Right lobe of liver (tissue), 6 donors: ENCODE measurements at regions not wholly inside any gene's neighbourhood (a gene's known extent, or its start where the extent isn't known, plus 50 kb on each side); places are given as distances from the start of the nearest gene placed in this dataset.

ENCODE experiments used
- ATAC-seq, 4 donors: fragments of 200-7000 bp; cut with Tn5 transposase; one replicate each; pipeline ENCODE4 v1.9.1; 2020; ENCODE audit warnings: mild to moderate bottlenecking in 4 of 4, moderate library complexity in 4 of 4
- DNase-seq, 3 donors: peaks; one replicate each; pipeline ENCODE4 v3.0.0-alpha.2; 2020
- H3K27ac ChIP-seq, 3 donors: fragments of 200-600 bp; one replicate each; pipeline ENCODE4 v1.8.0; 2022
- H3K27me3 ChIP-seq, 2 donors: fragments of 200-600 bp; one replicate each; pipeline ENCODE4 v1.8.0; 2022
- H3K36me3 ChIP-seq, 4 donors: fragments of 200-600 bp; sonication (generic) in 1 of 4; one replicate each; pipeline versions ENCODE4 v1.5.1 to v1.8.0; 2017 to 2022; ENCODE audit warnings: control low read depth in 1 of 4
- H3K4me1 ChIP-seq, 4 donors: fragments of 200-600 bp; sonication (generic) in 1 of 4; one replicate each; pipeline versions ENCODE4 v1.5.1 to v1.8.0; 2017 to 2022; ENCODE audit warnings: control low read depth in 1 of 4
- H3K4me3 ChIP-seq, 3 donors: fragments of 200-600 bp; one replicate each; pipeline ENCODE4 v1.8.0; 2022
- H3K9me3 ChIP-seq, 4 donors: fragments of 200-600 bp; sonication (generic) in 1 of 4; one replicate each; pipeline versions ENCODE4 v1.5.1 to v1.8.0; 2017 to 2022; ENCODE audit warnings: control low read depth in 1 of 4
- POLR2A ChIP-seq: fragments of 450-650 bp; IDR thresholded peaks from one replicate; pipeline ENCODE4 v1.6.1; 2017; ENCODE audit warnings: antibody characterized with exemption, mild to moderate bottlenecking
- WGBS: methylation state at CpG from one replicate; pipeline ENCODE4 v1.1.6; 2018; ENCODE audit warnings: low coverage, low lambda C conversion rate; ENCODE audit not compliant: insufficient coverage; ENCODE audit errors: missing lambda C conversion rate; 5-methylcytosine and 5-hydroxymethylcytosine counted together
- intact Hi-C, 2 donors: fragments of 100-400 bp; cut with DNase I; formaldehyde crosslinking; loops; one replicate each; pipeline versions ENCODE4 v1.11.2 to v1.14.1; 2022
- TF ChIP-seq, protein P1 (sequence below), 4 donors: fragments of 200-600 bp in 3 of 4; fragments of 450-650 bp in 1 of 4; IDR thresholded peaks; one replicate each; pipeline versions ENCODE4 v1.5.1 to v1.8.0; 2016 to 2022; ENCODE audit warnings: antibody characterized with exemption in 4 of 4, mild to moderate bottlenecking in 2 of 4
- donor health status: DM: no; HTN: yes; CAD: no.
- donor health status: DM: no; HTN: no; CAD: no.
- donor health status: DM: no; HTN: no; CAD: no.
- donor health status: DM: no; HTN: yes; CAD: no.
- donor health status: DM: no; HTN: yes; CAD: no.

GRCh38 chr20:12171923-12172524 is 254.3 kb downstream of the BTBD3 start:
- DNase-seq (no peak), ATAC-seq (no peak)
- Histone ChIP-seq H3K4me1 (no peaks in the 10 kb centered on the region), H3K36me3 (no peaks in the 10 kb centered on the region), H3K4me3 (no peak overlapping the region), H3K27ac (no peak overlapping the region), H3K9me3 (no peaks in the 10 kb centered on the region), H3K27me3 (no peaks in the 10 kb centered on the region)
- TF ChIP-seq, protein P1, sequence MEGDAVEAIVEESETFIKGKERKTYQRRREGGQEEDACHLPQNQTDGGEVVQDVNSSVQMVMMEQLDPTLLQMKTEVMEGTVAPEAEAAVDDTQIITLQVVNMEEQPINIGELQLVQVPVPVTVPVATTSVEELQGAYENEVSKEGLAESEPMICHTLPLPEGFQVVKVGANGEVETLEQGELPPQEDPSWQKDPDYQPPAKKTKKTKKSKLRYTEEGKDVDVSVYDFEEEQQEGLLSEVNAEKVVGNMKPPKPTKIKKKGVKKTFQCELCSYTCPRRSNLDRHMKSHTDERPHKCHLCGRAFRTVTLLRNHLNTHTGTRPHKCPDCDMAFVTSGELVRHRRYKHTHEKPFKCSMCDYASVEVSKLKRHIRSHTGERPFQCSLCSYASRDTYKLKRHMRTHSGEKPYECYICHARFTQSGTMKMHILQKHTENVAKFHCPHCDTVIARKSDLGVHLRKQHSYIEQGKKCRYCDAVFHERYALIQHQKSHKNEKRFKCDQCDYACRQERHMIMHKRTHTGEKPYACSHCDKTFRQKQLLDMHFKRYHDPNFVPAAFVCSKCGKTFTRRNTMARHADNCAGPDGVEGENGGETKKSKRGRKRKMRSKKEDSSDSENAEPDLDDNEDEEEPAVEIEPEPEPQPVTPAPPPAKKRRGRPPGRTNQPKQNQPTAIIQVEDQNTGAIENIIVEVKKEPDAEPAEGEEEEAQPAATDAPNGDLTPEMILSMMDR (IDR thresholded peaks at IDR 0.05) = no peak
- no peak for TF ChIP-seq POLR2A
- WGBS = 80% methylated on average over 1 of the region's 2 CpGs
- intact Hi-C loops = no loop called here

GRCh38 chr20:12173347-12174012 is 255.8 kb downstream of the BTBD3 start:
- Histone ChIP-seq H3K4me1 (no peaks in the 10 kb centered on the region), H3K27ac (no peak overlapping the region), H3K27me3 (no peaks in the 10 kb centered on the region), H3K9me3 (no peaks in the 10 kb centered on the region), H3K4me3 (no peak overlapping the region), H3K36me3 (no peaks in the 10 kb centered on the region)
- intact Hi-C loops = no loop called here
- 42% methylated on average over 2 of the region's 2 CpGs for WGBS
- ATAC-seq (no peak), DNase-seq (no peak)
- TF ChIP-seq, protein P1 (IDR thresholded peaks at IDR 0.05) = no peak
- no peak for TF ChIP-seq POLR2A

DNA sequence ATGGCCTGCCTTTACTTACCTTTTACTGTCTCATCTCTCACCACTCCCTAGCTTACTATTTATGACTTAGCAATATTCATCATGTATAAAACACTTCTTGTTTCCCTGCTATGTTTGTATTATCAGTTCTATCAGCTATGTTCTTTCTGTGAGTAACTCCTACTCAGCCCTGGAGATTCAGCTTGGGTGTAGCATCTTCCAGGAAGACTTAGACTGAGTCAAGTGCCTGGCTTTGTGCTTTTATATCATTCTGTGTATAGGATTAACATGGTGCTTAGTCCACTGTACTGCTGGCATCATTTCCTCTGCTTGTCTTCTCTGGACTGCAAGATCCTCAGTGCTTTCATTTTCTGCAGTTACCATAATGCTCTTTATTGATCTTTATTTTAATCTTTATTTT is 257.8 kb downstream of the BTBD3 start:
- no peak overlapping the region for H3K27ac ChIP-seq
- no peaks in the 10 kb centered on the region for H3K27me3 ChIP-seq
- intact Hi-C loops = no loop called here
- H3K4me3 ChIP-seq = no peak overlapping the region
- ATAC-seq (no peak), DNase-seq (no peak)
- no peaks in the 10 kb centered on the region for H3K4me1 ChIP-seq
- H3K36me3 ChIP-seq = no peaks in the 10 kb centered on the region
- TF ChIP-seq POLR2A = no peak
- TF ChIP-seq, protein P1 (IDR thresholded peaks at IDR 0.05) = no peak
- H3K9me3 ChIP-seq = no peaks in the 10 kb centered on the region

DNA sequence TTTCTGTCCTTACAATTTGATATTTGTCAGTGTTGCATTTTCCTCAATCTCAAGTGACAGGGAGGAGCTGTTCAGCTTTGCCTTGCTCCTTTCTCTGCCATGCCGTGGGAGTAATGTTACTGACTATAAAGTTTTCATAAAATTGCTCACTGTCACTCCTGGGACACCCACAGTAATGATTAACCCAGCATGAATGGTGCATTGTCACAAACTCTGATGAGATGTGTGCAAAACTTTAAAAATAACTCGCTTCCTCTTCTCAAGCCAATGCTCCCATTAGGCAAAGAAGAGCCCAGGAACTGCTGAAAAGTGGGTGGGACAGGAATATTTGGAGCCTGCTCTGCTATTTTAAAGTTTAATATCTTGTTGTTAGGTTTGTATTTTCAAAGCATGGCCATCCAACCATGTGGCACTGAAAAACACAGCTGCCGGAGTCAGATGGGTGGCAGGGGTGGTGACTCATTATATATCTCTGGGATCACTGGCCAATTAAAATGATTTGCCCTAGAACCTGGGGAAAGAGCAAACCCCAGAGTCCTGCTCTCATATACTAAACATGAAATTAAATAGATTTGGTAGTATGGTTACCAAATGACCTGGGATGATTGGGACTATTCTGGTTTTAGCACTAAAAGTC is 260.1 kb downstream of the BTBD3 start:
- TF ChIP-seq, protein P1 (IDR thresholded peaks at IDR 0.05) = no peak
- no peak for TF ChIP-seq POLR2A
- WGBS = 38% methylated on average over 3 of the region's 3 CpGs
- no peak overlapping the region for H3K4me3 ChIP-seq
- DNase-seq (no peak), ATAC-seq (no peak)
- intact Hi-C loops = no loop called here
- no peaks in the 10 kb centered on the region for H3K9me3 ChIP-seq
- no peaks in the 10 kb centered on the region for H3K4me1 ChIP-seq
- no peak overlapping the region for H3K27ac ChIP-seq
- H3K27me3 ChIP-seq = no peaks in the 10 kb centered on the region
- no peaks in the 10 kb centered on the region for H3K36me3 ChIP-seq
